ENCODE measurements at regions not wholly inside any gene's neighbourhood (a gene's known extent, or its start where the extent isn't known, plus 50 kb on each side); places are given as distances from the start of the nearest gene placed in this dataset.

DNA sequence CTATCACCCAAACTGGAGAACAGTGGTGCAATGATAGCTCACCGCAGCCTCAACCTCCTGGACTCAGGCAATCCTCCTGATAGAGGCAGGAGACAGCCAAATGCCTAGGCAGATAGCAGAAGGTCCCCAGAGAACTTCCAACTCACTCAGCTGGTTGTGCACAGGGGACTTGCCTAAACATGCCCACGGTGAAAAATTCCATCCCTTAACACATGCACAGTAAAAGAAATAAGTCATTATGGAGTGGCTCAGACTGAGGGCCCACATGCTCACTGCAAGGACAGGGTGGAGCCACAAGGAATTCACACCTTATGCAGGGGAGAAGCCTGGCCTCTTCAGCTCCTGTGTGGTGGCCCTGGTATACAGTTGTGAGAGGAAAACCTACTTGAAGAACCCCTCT, 525.8 kb upstream of the ATP2B1 start:
- no peak overlapping the region for H3K27ac ChIP-seq
- DNase-seq (no peak), ATAC-seq (no peak)
- WGBS, 2 donors: 73 to 76% methylated on average over 2 of the region's 2 CpGs
- H3K9me3 ChIP-seq: no peaks in the 10 kb centered on the region
- TF ChIP-seq, protein P1, sequence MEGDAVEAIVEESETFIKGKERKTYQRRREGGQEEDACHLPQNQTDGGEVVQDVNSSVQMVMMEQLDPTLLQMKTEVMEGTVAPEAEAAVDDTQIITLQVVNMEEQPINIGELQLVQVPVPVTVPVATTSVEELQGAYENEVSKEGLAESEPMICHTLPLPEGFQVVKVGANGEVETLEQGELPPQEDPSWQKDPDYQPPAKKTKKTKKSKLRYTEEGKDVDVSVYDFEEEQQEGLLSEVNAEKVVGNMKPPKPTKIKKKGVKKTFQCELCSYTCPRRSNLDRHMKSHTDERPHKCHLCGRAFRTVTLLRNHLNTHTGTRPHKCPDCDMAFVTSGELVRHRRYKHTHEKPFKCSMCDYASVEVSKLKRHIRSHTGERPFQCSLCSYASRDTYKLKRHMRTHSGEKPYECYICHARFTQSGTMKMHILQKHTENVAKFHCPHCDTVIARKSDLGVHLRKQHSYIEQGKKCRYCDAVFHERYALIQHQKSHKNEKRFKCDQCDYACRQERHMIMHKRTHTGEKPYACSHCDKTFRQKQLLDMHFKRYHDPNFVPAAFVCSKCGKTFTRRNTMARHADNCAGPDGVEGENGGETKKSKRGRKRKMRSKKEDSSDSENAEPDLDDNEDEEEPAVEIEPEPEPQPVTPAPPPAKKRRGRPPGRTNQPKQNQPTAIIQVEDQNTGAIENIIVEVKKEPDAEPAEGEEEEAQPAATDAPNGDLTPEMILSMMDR (IDR thresholded peaks at IDR 0.05): no peak
- no peaks in the 10 kb centered on the region for H3K4me1 ChIP-seq
- H3K4me3 ChIP-seq: no peak overlapping the region
- no peaks in the 10 kb centered on the region for H3K36me3 ChIP-seq
- intact Hi-C loops (cut with DNase I): no loop called here
- H3K27me3 ChIP-seq: no peaks in the 10 kb centered on the region

DNA sequence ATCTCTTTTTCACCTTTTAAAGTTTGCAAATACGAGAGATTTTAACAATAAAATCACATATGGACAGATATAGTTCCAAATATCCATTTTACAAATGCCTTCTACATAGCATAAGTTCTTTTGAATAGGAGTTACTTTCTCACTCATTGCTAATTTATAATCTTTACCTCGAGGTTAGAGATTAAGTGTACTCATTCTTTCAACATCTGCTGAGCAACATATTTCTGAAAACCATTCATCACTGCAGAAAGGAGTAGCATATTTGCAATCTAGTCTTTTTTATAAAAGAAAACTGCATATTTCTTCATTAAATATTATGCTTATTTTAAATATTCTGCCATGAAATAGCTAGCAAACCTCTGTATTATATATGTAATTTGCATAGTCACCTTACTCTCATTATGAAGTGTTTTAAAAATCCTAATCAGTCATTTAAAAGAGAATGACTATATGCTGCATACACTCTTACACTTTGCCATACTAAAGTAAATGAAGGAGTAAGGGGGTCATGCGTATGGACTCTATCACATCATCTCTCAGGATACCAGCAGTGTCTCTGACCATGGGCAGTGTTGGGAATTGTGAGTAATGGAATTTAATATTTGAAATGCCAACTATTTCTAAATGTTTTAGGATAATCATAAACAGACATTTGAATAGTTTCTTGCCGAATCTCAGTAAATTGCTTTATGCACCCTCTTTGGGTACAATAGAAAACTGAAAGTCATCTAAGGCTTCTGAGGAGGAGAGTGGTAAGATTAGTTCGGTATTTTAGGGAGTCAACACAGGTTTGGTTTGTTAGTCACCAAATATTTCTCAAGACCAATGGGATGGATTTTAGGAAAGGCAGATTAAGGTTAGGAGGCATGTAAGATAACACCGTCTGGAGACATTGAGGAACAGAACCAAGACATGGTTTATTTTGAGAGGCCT, 524.8 kb upstream of the ATP2B1 start:
- Histone ChIP-seq H3K4me3 (no peak overlapping the region), H3K36me3 (no peaks in the 10 kb centered on the region), H3K27ac (no peak overlapping the region), H3K27me3 (no peaks in the 10 kb centered on the region), H3K4me1 (no peaks in the 10 kb centered on the region), H3K9me3 (no peaks in the 10 kb centered on the region)
- TF ChIP-seq, protein P1 (IDR thresholded peaks at IDR 0.05): no peak
- ATAC-seq (no peak), DNase-seq (no peak)
- intact Hi-C loops (cut with DNase I): no loop called here
- 87% methylated on average over 6 of the region's 6 CpGs for WGBS, 2 donors

DNA sequence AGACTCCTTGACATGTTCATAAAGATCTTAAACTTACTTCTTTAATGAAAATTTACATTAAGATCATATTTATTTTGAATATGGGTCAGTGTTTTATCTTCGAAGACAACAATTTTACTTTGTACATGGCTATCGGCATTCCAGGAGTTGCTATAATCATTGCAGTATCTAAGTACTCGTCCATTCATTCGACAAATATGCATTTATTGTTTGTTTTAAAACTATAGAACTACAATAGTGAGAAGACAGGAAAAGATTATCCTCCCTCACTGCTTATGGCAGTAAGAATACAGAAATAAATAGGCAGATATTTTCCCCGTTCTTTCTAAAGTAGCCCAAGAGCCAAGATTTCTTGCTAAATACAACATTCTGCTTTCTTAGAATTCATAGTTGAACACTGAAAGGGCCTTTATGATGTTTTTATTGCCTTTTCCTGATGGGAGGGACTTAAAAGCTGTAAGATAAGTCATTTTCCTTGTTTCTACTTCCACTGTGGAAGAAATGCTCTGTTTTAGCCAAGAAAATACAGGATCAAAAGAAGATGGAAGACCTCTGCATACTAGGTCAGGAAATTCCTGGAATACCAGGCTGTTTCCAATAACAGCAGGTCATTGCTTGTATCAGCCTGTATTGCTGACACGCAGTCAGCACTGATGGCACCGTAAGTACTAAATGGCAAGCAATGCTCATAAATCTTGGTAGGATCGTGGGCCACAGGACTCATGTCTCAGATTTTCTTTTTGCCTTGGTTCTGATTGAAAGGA, 521.0 kb upstream of the ATP2B1 start:
- H3K27ac ChIP-seq: no peak overlapping the region
- DNase-seq (no peak), ATAC-seq (no peak)
- no peak overlapping the region for H3K4me3 ChIP-seq
- no peaks in the 10 kb centered on the region for H3K36me3 ChIP-seq
- no peaks in the 10 kb centered on the region for H3K4me1 ChIP-seq
- 67 to 68% methylated on average over 8 of the region's 8 CpGs for WGBS, 2 donors
- TF ChIP-seq, protein P1 (IDR thresholded peaks at IDR 0.05): no peak
- H3K27me3 ChIP-seq: no peaks in the 10 kb centered on the region
- intact Hi-C loops (cut with DNase I): no loop called here
- H3K9me3 ChIP-seq: no peaks in the 10 kb centered on the region

DNA sequence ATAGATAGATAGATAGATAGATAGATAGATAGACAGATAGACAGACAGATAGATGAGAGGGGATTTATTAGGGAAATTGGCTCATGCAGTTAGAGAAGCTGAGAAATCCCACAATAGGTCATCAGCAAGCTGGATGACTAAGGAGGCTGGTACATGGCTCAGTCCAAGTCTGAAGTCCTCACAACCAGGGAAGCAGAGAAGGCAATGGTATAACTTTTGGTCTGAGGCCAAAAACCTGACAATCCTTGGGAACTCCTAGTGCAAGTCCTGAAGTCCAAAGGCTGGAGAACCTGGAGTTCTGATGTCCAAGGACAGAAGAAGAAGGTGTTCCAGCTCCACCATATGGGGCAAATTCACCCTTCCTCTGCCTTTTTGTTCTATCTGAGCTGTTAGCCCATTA, 517.6 kb upstream of the ATP2B1 start:
- TF ChIP-seq, protein P1 (IDR thresholded peaks at IDR 0.05): no peak
- Histone ChIP-seq H3K9me3 (no peaks in the 10 kb centered on the region), H3K4me3 (no peak overlapping the region), H3K27ac (no peak overlapping the region), H3K4me1 (no peaks in the 10 kb centered on the region), H3K27me3 (no peaks in the 10 kb centered on the region), H3K36me3 (no peaks in the 10 kb centered on the region)
- ATAC-seq: no peak
- no peak for DNase-seq
- intact Hi-C loops (cut with DNase I): no loop called here

Data from heart right ventricle (tissue), 16 donors.